Kidney capillary endothelial cell (primary cell): ENCODE measurements at regions not wholly inside any gene's neighbourhood (a gene's known extent, or its start where the extent isn't known, plus 50 kb on each side); places are given as distances from the start of the nearest gene placed in this dataset.
"Not testable (repeated sequence)": the region's sequence is repeated elsewhere in the genome, so short reads cannot be mapped to it uniquely, and the experiment has no call there.

Source experiments
- DNase-seq: peaks from one replicate; pipeline ENCODE4 v3.0.0-alpha.2; 2018; ENCODE audit warnings: low spot score

GRCh38 chr21:5975719-5976118 is 4545.7 kb upstream of the TPTE start:
- not testable (repeated sequence) for DNase-seq

GRCh38 chr21:5997586-5997985 is 4523.8 kb upstream of the TPTE start:
- DNase-seq: not testable (repeated sequence)

GRCh38 chr21:6015422-6016057 is 4505.8 kb upstream of the TPTE start:
- not testable (repeated sequence) for DNase-seq

GRCh38 chr21:6020460-6020859 is 4500.9 kb upstream of the TPTE start:
- not testable (repeated sequence) for DNase-seq

- DNase-seq: not testable (repeated sequence)
These were observed 4500.2 kb upstream of the TPTE start for GRCh38 chr21:6020953-6021716.

- not testable (repeated sequence) for DNase-seq
These were observed 4499.6 kb upstream of the TPTE start for GRCh38 chr21:6021717-6022270.

- DNase-seq: not testable (repeated sequence)
These were observed 4498.1 kb upstream of the TPTE start for GRCh38 chr21:6023331-6023730.

- DNase-seq: not testable (repeated sequence)
These were observed 4496.2 kb upstream of the TPTE start for GRCh38 chr21:6025139-6025538.

- not testable (repeated sequence) for DNase-seq
These were observed 4493.9 kb upstream of the TPTE start for GRCh38 chr21:6027497-6027896.

- DNase-seq: not testable (repeated sequence)
These were observed 4487.2 kb upstream of the TPTE start for GRCh38 chr21:6034124-6034678.

GRCh38 chr21:6034820-6035473 is 4486.4 kb upstream of the TPTE start:
- DNase-seq: not testable (repeated sequence)

- not testable (repeated sequence) for DNase-seq
These were observed 4485.8 kb upstream of the TPTE start for GRCh38 chr21:6035474-6036155.

- not testable (repeated sequence) for DNase-seq
These were observed 4482.2 kb upstream of the TPTE start for GRCh38 chr21:6039224-6039623.

GRCh38 chr21:6040095-6040494 is 4481.3 kb upstream of the TPTE start:
- DNase-seq: not testable (repeated sequence)

- DNase-seq: not testable (repeated sequence)
These were observed 4477.7 kb upstream of the TPTE start for GRCh38 chr21:6043430-6044275.

- DNase-seq: not testable (repeated sequence)
These were observed 4476.7 kb upstream of the TPTE start for GRCh38 chr21:6044695-6045094.

GRCh38 chr21:6049930-6050329 is 4471.5 kb upstream of the TPTE start:
- DNase-seq: not testable (repeated sequence)

GRCh38 chr21:6052109-6052508 is 4469.3 kb upstream of the TPTE start:
- not testable (repeated sequence) for DNase-seq

- DNase-seq: not testable (repeated sequence)
These were observed 4468.2 kb upstream of the TPTE start for GRCh38 chr21:6053145-6053544.

GRCh38 chr21:6058997-6059396 is 4462.4 kb upstream of the TPTE start:
- not testable (repeated sequence) for DNase-seq
